ENCODE measurements at regions not wholly inside any gene's neighbourhood (a gene's known extent, or its start where the extent isn't known, plus 50 kb on each side); places are given as distances from the start of the nearest gene placed in this dataset.

DNA sequence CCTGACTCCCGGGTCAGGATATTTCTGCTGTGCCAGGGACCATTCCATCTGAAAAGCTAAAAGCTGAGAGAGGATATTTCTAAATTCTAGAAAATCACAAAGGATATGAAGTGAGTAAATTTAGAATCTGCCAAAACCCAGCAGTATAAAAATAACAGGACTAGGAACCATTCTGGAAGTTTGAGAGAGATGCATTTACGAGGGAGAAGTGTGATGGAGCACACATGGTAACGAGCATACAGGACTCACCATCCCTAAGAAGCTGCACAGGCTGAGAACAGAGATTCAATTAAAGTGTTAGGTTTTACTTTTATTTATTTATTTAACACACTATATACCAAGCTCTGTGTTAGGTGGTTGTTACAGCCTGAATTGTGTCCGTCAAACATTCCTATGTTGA is 116.3 kb downstream of the GLUL start:
- H3K4me3 ChIP-seq (ENCODE audit: control insufficient read depth, low read depth, low read length), result no peak overlapping the region
- TF ChIP-seq CTCF (IDR thresholded peaks at IDR 0.05; ENCODE audit: control insufficient read depth, insufficient read depth, low read depth, low read length, missing control alignments), result no peak

DNA sequence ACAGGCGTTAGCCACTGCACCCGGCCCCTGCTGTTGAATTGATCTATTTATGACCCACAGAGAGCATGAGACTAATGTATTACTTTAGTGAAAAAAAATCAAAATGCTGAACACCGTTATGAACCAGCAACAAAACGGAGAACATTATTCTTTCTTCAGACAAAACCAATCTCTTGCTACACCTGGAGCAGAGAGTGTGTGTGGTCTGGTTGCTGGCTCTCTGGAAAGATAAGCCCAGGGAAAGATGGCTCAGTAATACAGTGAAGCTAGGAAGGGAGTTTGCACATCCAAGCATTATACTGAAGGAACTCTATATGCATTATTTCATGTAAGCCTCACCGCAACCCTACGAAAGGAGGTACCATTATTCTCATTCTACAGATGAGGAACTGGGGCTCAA is 117.0 kb downstream of the GLUL start:
- DNase-seq (ENCODE audit: low read depth), result no peak
- TF ChIP-seq CTCF (IDR thresholded peaks at IDR 0.05; ENCODE audit: control insufficient read depth, insufficient read depth, low read depth, low read length, missing control alignments), result no peak
- H3K4me3 ChIP-seq (ENCODE audit: control insufficient read depth, low read depth, low read length), result no peak overlapping the region

More for the DNA sequence above, 116.3 kb downstream of the GLUL start:
- no peak for DNase-seq (ENCODE audit: low read depth)

GRCh38 chr1:182270731-182271130 is 120.9 kb downstream of the GLUL start:
- no peak for TF ChIP-seq CTCF (IDR thresholded peaks at IDR 0.05; ENCODE audit: control insufficient read depth, insufficient read depth, low read depth, low read length, missing control alignments)
- H3K4me3 ChIP-seq (ENCODE audit: control insufficient read depth, low read depth, low read length), result no peak overlapping the region
- no peak for DNase-seq (ENCODE audit: low read depth)

- H3K4me3 ChIP-seq (ENCODE audit: control insufficient read depth, low read depth, low read length), result no peak overlapping the region
Measured at GRCh38 chr1:182269097-182269496, 122.5 kb downstream of the GLUL start.

DNA sequence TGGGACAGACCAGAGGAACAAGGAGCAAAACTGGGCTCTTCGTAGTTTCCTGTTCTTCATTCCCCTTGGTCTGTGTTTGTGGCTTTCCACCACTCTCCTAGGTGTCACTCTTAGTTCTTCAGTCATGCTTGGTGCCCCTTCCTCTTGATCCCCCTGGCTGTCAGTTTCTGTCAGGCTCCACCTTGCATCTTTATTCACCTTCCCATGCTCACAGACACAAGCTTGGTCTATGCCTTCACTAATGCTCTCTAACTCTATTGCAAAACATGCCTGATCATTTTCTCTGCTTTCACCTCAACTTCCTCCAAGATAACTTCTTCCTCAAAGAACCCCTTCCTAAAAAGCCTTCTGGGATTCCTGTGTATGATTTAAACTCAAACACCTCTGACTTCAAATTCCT is 122.9 kb downstream of the GLUL start:
- TF ChIP-seq CTCF (IDR thresholded peaks at IDR 0.05; ENCODE audit: control insufficient read depth, insufficient read depth, low read depth, low read length, missing control alignments), result no peak
- H3K4me3 ChIP-seq (ENCODE audit: control insufficient read depth, low read depth, low read length), result no peak overlapping the region
- DNase-seq (ENCODE audit: low read depth), result no peak

More at GRCh38 chr1:182269097-182269496, 122.5 kb downstream of the GLUL start:
- no peak for TF ChIP-seq CTCF (IDR thresholded peaks at IDR 0.05; ENCODE audit: control insufficient read depth, insufficient read depth, low read depth, low read length, missing control alignments)
- no peak for DNase-seq (ENCODE audit: low read depth)

DNA sequence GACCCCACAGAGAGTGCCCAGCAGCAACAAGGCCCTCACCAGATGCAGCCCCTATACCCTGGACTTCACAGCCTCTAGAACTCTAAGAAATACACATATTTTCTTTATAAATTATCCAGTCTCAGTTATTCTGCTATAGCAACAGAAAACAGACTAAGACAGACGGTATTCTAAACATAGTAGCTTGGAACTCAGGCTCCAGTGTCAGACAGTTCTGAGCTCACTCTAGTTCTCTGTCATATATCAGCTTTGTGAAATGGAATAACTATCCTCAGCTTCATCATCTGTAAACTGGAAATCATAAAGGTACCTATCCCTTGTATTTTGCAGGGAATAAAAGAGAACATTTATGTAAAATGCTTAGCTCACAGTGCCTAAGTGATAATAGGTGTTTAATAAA is 127.4 kb downstream of the GLUL start:
- TF ChIP-seq CTCF (IDR thresholded peaks at IDR 0.05; ENCODE audit: control insufficient read depth, insufficient read depth, low read depth, low read length, missing control alignments), result no peak
- no peak overlapping the region for H3K4me3 ChIP-seq (ENCODE audit: control insufficient read depth, low read depth, low read length)
- no peak for DNase-seq (ENCODE audit: low read depth)

- DNase-seq (ENCODE audit: low read depth), result no peak
- TF ChIP-seq CTCF (IDR thresholded peaks at IDR 0.05; ENCODE audit: control insufficient read depth, insufficient read depth, low read depth, low read length, missing control alignments), result no peak
- H3K4me3 ChIP-seq (ENCODE audit: control insufficient read depth, low read depth, low read length), result no peak overlapping the region
Measured at GRCh38 chr1:182263706-182264105, 127.9 kb downstream of the GLUL start.
